IMR-90 (cell line): ENCODE measurements at regions not wholly inside any gene's neighbourhood (a gene's known extent, or its start where the extent isn't known, plus 50 kb on each side); places are given as distances from the start of the nearest gene placed in this dataset.

Experiments used
- ATAC-seq: fragments of 200-7000 bp; cut with Tn5 transposase; 2 replicates; pipeline ENCODE4 v1.9.1; 2020; ENCODE audit warnings: low read depth, mild to moderate bottlenecking, moderate library complexity
- BruUV-seq: library from RNA; stranded (reverse); fragments of 400-500 nt; replicated peaks from 2 replicates; lab custom pipeline; 2021; lab: Mats Ljungman, UMichigan
- CTCF ChIA-PET: fragments of 300-600 bp; formaldehyde crosslinking; extraction: SDS; loops from one replicate; lab custom pipeline; 2021; ENCODE audit warnings: antibody characterized with exemption; lab: Yijun Ruan, JAX
- POLR2A ChIA-PET: fragments of 300-600 bp; sonication (Branson Sonifier 250); formaldehyde crosslinking; loops from one replicate; lab custom pipeline; 2022; ENCODE audit warnings: antibody characterized with exemption; ENCODE audit not compliant: unreplicated experiment; lab: Charles Lee
- DNase-seq: peaks from one replicate; pipeline ENCODE4 v3.0.0; 2013
- H2AFZ ChIP-seq: replicated peaks from 2 replicates; pipeline ENCODE3; 2013; ENCODE audit warnings: low read length, mild to moderate bottlenecking; ENCODE audit not compliant: poor library complexity
- H2AK5ac ChIP-seq: 2 replicates; pipeline ENCODE4 v1.6.1; 2013; ENCODE audit warnings: low read depth, low read length, inconsistent platforms
- H2AK9ac ChIP-seq: replicated peaks from 2 replicates; pipeline ENCODE3; 2013; ENCODE audit warnings: mild to moderate bottlenecking, low read depth, low read length, moderate library complexity; ENCODE audit not compliant: poor library complexity
- H2BK120ac ChIP-seq: 2 replicates; pipeline ENCODE4 v1.6.1; 2013; ENCODE audit warnings: low read depth, low read length, inconsistent platforms
- H2BK15ac ChIP-seq: 3 replicates; pipeline ENCODE4 v1.6.1; 2013; ENCODE audit warnings: low read depth, low read length, inconsistent platforms
- H2BK20ac ChIP-seq: 2 replicates; pipeline ENCODE4 v1.6.1; 2013; ENCODE audit warnings: low read depth, mild to moderate bottlenecking, inconsistent platforms, low read length, moderate library complexity
- H2BK5ac ChIP-seq: 2 replicates; pipeline ENCODE4 v1.6.1; 2013; ENCODE audit warnings: mild to moderate bottlenecking, low read depth, low read length, inconsistent platforms; ENCODE audit not compliant: poor library complexity, severe bottlenecking
- H3K14ac ChIP-seq: replicated peaks from 2 replicates; pipeline ENCODE4 v1.6.1; 2013; ENCODE audit warnings: low read depth, low read length, inconsistent platforms
- H3K18ac ChIP-seq: 2 replicates; pipeline ENCODE4 v1.6.1; 2013; ENCODE audit warnings: low read depth, low read length, control low read depth
- H3K23ac ChIP-seq: 2 replicates; pipeline ENCODE4 v1.6.1; 2013; ENCODE audit warnings: low read depth, low read length, inconsistent platforms
- H3K27ac ChIP-seq: 2 replicates; pipeline ENCODE4 v1.5.1; 2013; ENCODE audit warnings: mild to moderate bottlenecking, control low read depth, low read length; ENCODE audit not compliant: insufficient read depth
- H3K27me3 ChIP-seq: 2 replicates; pipeline ENCODE4 v1.6.1; 2013; ENCODE audit warnings: low read length; ENCODE audit not compliant: control insufficient read depth, insufficient read depth
- H3K36me3 ChIP-seq: 2 replicates; pipeline ENCODE4 v1.6.1; 2013; ENCODE audit warnings: low read length, mixed read lengths; ENCODE audit not compliant: control insufficient read depth, insufficient read depth
- H3K4ac ChIP-seq: 2 replicates; pipeline ENCODE4 v1.6.1; 2013; ENCODE audit warnings: low read depth, low read length, inconsistent platforms
- H3K4me1 ChIP-seq: 2 replicates; pipeline ENCODE4 v1.6.1; 2013; ENCODE audit warnings: low read length, mixed read lengths; ENCODE audit not compliant: control insufficient read depth, insufficient read depth
- H3K4me2 ChIP-seq: 2 replicates; pipeline ENCODE4 v1.6.1; 2013; ENCODE audit warnings: low read depth, mild to moderate bottlenecking, control low read depth, low read length, moderate library complexity
- H3K4me3 ChIP-seq: 2 replicates; pipeline ENCODE4 v1.5.1; 2013; ENCODE audit warnings: low read depth, mild to moderate bottlenecking, control low read depth, low read length, moderate library complexity; ENCODE audit not compliant: insufficient read depth
- H3K56ac ChIP-seq: 2 replicates; pipeline ENCODE4 v1.6.1; 2013; ENCODE audit warnings: low read length, inconsistent platforms; ENCODE audit not compliant: insufficient read depth; ENCODE audit errors: extremely low read depth
- H3K79me1 ChIP-seq, 2 experiments: 2 replicates each; pipeline ENCODE4 v1.6.1; 2013; ENCODE audit warnings: low read length in 2 of 2, inconsistent platforms in 1 of 2, low read depth in 1 of 2
- H3K9ac ChIP-seq: 2 replicates; pipeline ENCODE4 v1.6.1; 2013; ENCODE audit warnings: low read depth, low read length, control low read depth
- H3K9me1 ChIP-seq: 2 replicates; pipeline ENCODE4 v1.6.1; 2013; ENCODE audit warnings: low read length, inconsistent platforms; ENCODE audit not compliant: insufficient read depth
- H3K9me3 ChIP-seq: 2 replicates; pipeline ENCODE4 v1.6.1; 2013; ENCODE audit warnings: low read length; ENCODE audit not compliant: control insufficient read depth, insufficient read depth
- H4K20me1 ChIP-seq: 2 replicates; pipeline ENCODE4 v1.6.1; 2013; ENCODE audit warnings: low read length, inconsistent platforms; ENCODE audit not compliant: insufficient read depth
- H4K5ac ChIP-seq: 2 replicates; pipeline ENCODE4 v1.6.1; 2013; ENCODE audit warnings: mild to moderate bottlenecking, low read depth, low read length, control low read depth
- H4K8ac ChIP-seq, 2 experiments: 2 replicates each; pipeline ENCODE4 v1.6.1; 2013; ENCODE audit warnings: low read depth in 2 of 2, low read length in 2 of 2, control low read depth in 1 of 2, inconsistent platforms in 1 of 2
- H4K91ac ChIP-seq: 2 replicates; pipeline ENCODE4 v1.6.1; 2013; ENCODE audit warnings: low read depth, low read length, inconsistent platforms; ENCODE audit not compliant: insufficient read depth
- CHD1 ChIP-seq: IDR thresholded peaks from 2 replicates; pipeline ENCODE4 v1.6.1; 2012; ENCODE audit warnings: low read depth, low read length, improper control_type of control experiment
- FOS ChIP-seq: fragments of 150-350 bp; IDR thresholded peaks from 2 replicates; pipeline ENCODE4 v1.6.1; 2016; ENCODE audit warnings: low read depth, low read length
- MAFK ChIP-seq: IDR thresholded peaks from 2 replicates; pipeline ENCODE4 v1.6.1; 2012; ENCODE audit warnings: low read depth, low read length, improper control_type of control experiment
- POLR2A ChIP-seq: IDR thresholded peaks from 2 replicates; pipeline ENCODE4 v1.6.1; 2012; ENCODE audit warnings: mild to moderate bottlenecking, low read depth, low read length
- RAD21 ChIP-seq: IDR thresholded peaks from 2 replicates; pipeline ENCODE4 v1.6.1; 2012; ENCODE audit warnings: low read length, improper control_type of control experiment
- WGBS, 2 experiments: methylation state at CpG; one replicate each; pipeline versions ENCODE4 v1.1.5 to v1.1.7; 2013; ENCODE audit warnings: missing lambda C conversion rate in 2 of 2; ENCODE audit not compliant: insufficient read length in 1 of 2; ENCODE audit errors: extremely low coverage in 2 of 2; 5-methylcytosine and 5-hydroxymethylcytosine counted together
- dilution Hi-C: fragments of 300-500 bp; cut with HindIII; formaldehyde crosslinking; loops from one replicate; pipeline ENCODE4 v1.14.3; 2018; ENCODE audit warnings: low sequenced_read_pairs; ENCODE audit not compliant: unreplicated experiment
- in situ Hi-C: fragments of 300-500 bp; cut with MboI; formaldehyde crosslinking; loops from 3 replicates; pipeline ENCODE4 v1.14.3; 2019; ENCODE audit warnings: low sequenced_read_pairs, inconsistent platforms, mixed read lengths
- intact Hi-C: fragments of 100-400 bp; cut with micrococcal nuclease; formaldehyde crosslinking; loops from 2 replicates; pipeline ENCODE4 v1.10.0; 2022

- Histone ChIP-seq H4K91ac (peak overlapping the region; percentile 82), H3K27ac (no peak overlapping the region), H3K9me1 (peaks cover 8% of the 10 kb centered on the region; the same call in 1 of the 2 replicates), H2AK5ac (peak overlapping the region; percentile 88), H3K14ac (peak overlapping the region; percentile 77), H4K20me1 (no peaks in the 10 kb centered on the region), H3K56ac (peak overlapping the region; percentile 8; the same call in 1 of the 2 replicates), H3K18ac (peak overlapping the region; percentile 73), H2AFZ (no peak overlapping the region), H3K4me2 (no peak overlapping the region), H3K9ac (no peak overlapping the region), H3K4me1 (peaks cover 13% of the 10 kb centered on the region), H3K27me3 (no peaks in the 10 kb centered on the region), H2BK20ac (peak overlapping the region; percentile 89), H2BK120ac (peak overlapping the region; percentile 67), H3K9me3 (no peaks in the 10 kb centered on the region), H3K79me1 (no peaks in the 10 kb centered on the region), H3K4ac (peak overlapping the region; percentile 90), H4K5ac (peak overlapping the region; percentile 72; the same call in 1 of the 2 replicates), H3K4me3 (no peak overlapping the region), H2BK15ac (peak overlapping the region; percentile 93; the same call in 2 of the 3 replicates), H4K8ac (peak overlapping the region; percentile 81; a peak in 3 of 4 replicates), H3K23ac (peak overlapping the region; percentile 36; the same call in 1 of the 2 replicates), H2AK9ac (no peak overlapping the region), H2BK5ac (peak overlapping the region; percentile 53), H3K36me3 (no peaks in the 10 kb centered on the region)
- in situ Hi-C loops, result loop anchor here (10.0 to 25.0 kb wide), 4 partner anchors 298 to 1456 kb away; no protein-coding TSS in a partner anchor
- no CpG with 5 or more reads among the region's 4 CpGs for WGBS, 2 experiments
- TF ChIP-seq CHD1, result no peak
- no peak for TF ChIP-seq RAD21
- TF ChIP-seq POLR2A, result no peak
- peak; percentile 62; the same call in 1 of the 2 replicates for TF ChIP-seq FOS
- no peak for TF ChIP-seq MAFK
- ATAC-seq, result peak; percentile 51
- ChIA-PET POLR2A (no interaction called here), CTCF (no interaction called here)
- peak; percentile 62 for DNase-seq
- intact Hi-C loops, result loop anchor here (5.0 to 10.0 kb wide), 2 partner anchors 496 to 1193 kb away; no protein-coding TSS in a partner anchor
- BruUV-seq, result no TSS peak
- dilution Hi-C loops, result no loop called here
Measured at GRCh38 chr14:30210630-30211029, 283.0 kb upstream of the PRKD1 start.
